A549 (cell line): ENCODE measurements at regions not wholly inside any gene's neighbourhood (a gene's known extent, or its start where the extent isn't known, plus 50 kb on each side); places are given as distances from the start of the nearest gene placed in this dataset.

Source experiments
- ATAC-seq, 2 experiments: fragments of 200-7000 bp in 1 of 2; fragments of >200 bp in 1 of 2; cut with Nextera tagmentation in 1 of 2; cut with Tn5 transposase in 1 of 2; 3 replicates each; pipeline versions ENCODE4 v1.8.0 to v1.9.1; 2018 to 2020; ENCODE audit warnings: mild to moderate bottlenecking in 1 of 2, moderate library complexity in 1 of 2
- CTCF ChIA-PET: fragments of 300-600 bp; sonication (Branson Sonifier 250); formaldehyde crosslinking; extraction: SDS; loops from one replicate; lab custom pipeline; 2021; ENCODE audit warnings: antibody characterized with exemption, inconsistent platforms; lab: Yijun Ruan, JAX
- POLR2A ChIA-PET: fragments of 350-600 bp; formaldehyde crosslinking; extraction: SDS; loops from one replicate; lab custom pipeline; 2021; ENCODE audit warnings: antibody characterized with exemption, inconsistent platforms; lab: Yijun Ruan, JAX
- DNase-seq, 2 experiments: peaks; one replicate each; pipeline versions ENCODE4 v3.0.0 to v3.0.0-alpha.2; 2011 to 2016; ENCODE audit warnings: low read depth in 1 of 2, low spot score in 1 of 2
- FAIRE-seq: peaks from 2 replicates; lab custom pipeline; 2011; peaks lifted over from hg19 to GRCh38; lab: Jason Lieb, UNC
- H3K27ac ChIP-seq, 2 experiments: fragments of >200 bp; sonication (Bioruptor Twin); formaldehyde crosslinking; 3 replicates each; pipeline ENCODE4 v1.5.1; 2016 to 2017
- H3K4me1 ChIP-seq: fragments of >200 bp; sonication (Bioruptor Twin); formaldehyde crosslinking; 3 replicates; pipeline ENCODE4 v1.6.1; 2016
- H3K4me2 ChIP-seq: fragments of >200 bp; sonication (Bioruptor Twin); formaldehyde crosslinking; 3 replicates; pipeline ENCODE4 v1.6.1; 2016
- H3K4me3 ChIP-seq: fragments of >200 bp; sonication (Bioruptor Twin); formaldehyde crosslinking; 3 replicates; pipeline ENCODE4 v1.5.1; 2016
- H3K9me3 ChIP-seq: fragments of >200 bp; sonication (Bioruptor Twin); formaldehyde crosslinking; 3 replicates; pipeline ENCODE4 v1.6.1; 2016
- CBX8 ChIP-seq: fragments of 200-600 bp; sonication (generic); IDR thresholded peaks from 2 replicates; pipeline ENCODE4 v1.6.1; 2016
- CEBPB ChIP-seq, 2 experiments: fragments of >200 bp in 1 of 2; sonication (Bioruptor Twin) in 1 of 2; formaldehyde crosslinking in 1 of 2; IDR thresholded peaks; 2 replicates each; pipeline ENCODE4 v1.6.1; 2012 to 2016
- ELK1 ChIP-seq: fragments of 150-350 bp; IDR thresholded peaks from 2 replicates; pipeline ENCODE4 v1.6.1; 2014; ENCODE audit warnings: low read depth, mild to moderate bottlenecking, low read length
- FOSB ChIP-seq: fragments of 250-450 bp; sonication (Bioruptor Pico); IDR thresholded peaks from 2 replicates; pipeline ENCODE4 v1.5.0; 2020; ENCODE audit warnings: mild to moderate bottlenecking, moderate library complexity
- FOSL2 ChIP-seq, 2 experiments: fragments of 450-650 bp in 1 of 2; fragments of >200 bp in 1 of 2; sonication (Bioruptor Twin) in 1 of 2; formaldehyde crosslinking; IDR thresholded peaks; 2 replicates each; pipeline versions ENCODE4 v1.5.0 to v1.6.1; 2016 to 2020; ENCODE audit warnings: mild to moderate bottlenecking in 1 of 2, moderate library complexity in 1 of 2
- FOXS1 ChIP-seq: fragments of 250-450 bp; sonication (Bioruptor Pico); IDR thresholded peaks from 2 replicates; pipeline ENCODE4 v1.5.0; 2020; ENCODE audit warnings: mild to moderate bottlenecking, moderate library complexity
- HDAC2 ChIP-seq: fragments of 200-600 bp; sonication (generic); IDR thresholded peaks from 2 replicates; pipeline ENCODE4 v1.6.1; 2016
- HEYL ChIP-seq: fragments of 250-450 bp; sonication (Bioruptor Pico); IDR thresholded peaks from 2 replicates; pipeline ENCODE4 v1.8.0; 2021; ENCODE audit warnings: mild to moderate bottlenecking, moderate library complexity
- HMGXB4 ChIP-seq: fragments of 250-450 bp; sonication (Bioruptor Pico); IDR thresholded peaks from 2 replicates; pipeline ENCODE4 v1.5.0; 2021; ENCODE audit warnings: mild to moderate bottlenecking, moderate library complexity, borderline replicate concordance
- HOXB13 ChIP-seq: fragments of 250-450 bp; sonication (Bioruptor Pico); IDR thresholded peaks from 2 replicates; pipeline ENCODE4 v1.5.0; 2020; ENCODE audit warnings: low read depth, mild to moderate bottlenecking, moderate library complexity
- HOXB5 ChIP-seq: fragments of 250-450 bp; sonication (Bioruptor Pico); IDR thresholded peaks from 2 replicates; pipeline ENCODE4 v1.5.0; 2020; ENCODE audit warnings: mild to moderate bottlenecking, moderate library complexity
- KDM5A ChIP-seq: fragments of 200-600 bp; sonication (generic); IDR thresholded peaks from 2 replicates; pipeline ENCODE4 v1.6.1; 2016; ENCODE audit warnings: antibody characterized with exemption, mild to moderate bottlenecking
- NFE2L2 ChIP-seq: fragments of 150-350 bp; conservative IDR thresholded peaks from 2 replicates; pipeline ENCODE4 v1.6.1; 2014; ENCODE audit warnings: low read length
- POLR2A ChIP-seq: IDR thresholded peaks from 2 replicates; pipeline ENCODE4 v1.6.1; 2012; ENCODE audit warnings: mild to moderate bottlenecking, low read length
- POLR2AphosphoS2 ChIP-seq: conservative IDR thresholded peaks from 2 replicates; pipeline ENCODE4 v1.6.1; 2012; ENCODE audit warnings: low read length, improper control_type of control experiment, inconsistent platforms
- REST ChIP-seq: fragments of 200-600 bp; sonication (generic); IDR thresholded peaks from 2 replicates; pipeline ENCODE4 v1.6.1; 2016; ENCODE audit warnings: antibody characterized with exemption, mild to moderate bottlenecking, moderate library complexity
- TP53 ChIP-seq: fragments of 250-450 bp; sonication (Bioruptor Pico); IDR thresholded peaks from 2 replicates; pipeline ENCODE4 v1.5.0; 2021; ENCODE audit warnings: mild to moderate bottlenecking, moderate library complexity
- ZC3H11A ChIP-seq: fragments of 450-650 bp; IDR thresholded peaks from 2 replicates; pipeline ENCODE4 v1.6.1; 2014; ENCODE audit warnings: antibody characterized with exemption, mild to moderate bottlenecking
- WGBS: methylation state at CpG from one replicate; pipeline ENCODE4 v1.1.6; 2017; ENCODE audit errors: missing lambda C conversion rate; 5-methylcytosine and 5-hydroxymethylcytosine counted together

- TF ChIP-seq POLR2AphosphoS2 = no peak
- no peak for TF ChIP-seq NFE2L2
- TF ChIP-seq HOXB13 (CRISPR knock-in tag) = no peak
- no peak for TF ChIP-seq HOXB5 (CRISPR knock-in tag)
Observed at GRCh38 chr5:52577546-52577945, 210.2 kb upstream of the ITGA1 start (continued).

GRCh38 chr5:52579391-52579790 is 208.3 kb upstream of the ITGA1 start:
- Histone ChIP-seq H3K4me1 (no peaks in the 10 kb centered on the region), H3K27ac (no peak overlapping the region), H3K4me3 (no peak overlapping the region), H3K9me3 (no peaks in the 10 kb centered on the region), H3K4me2 (no peak overlapping the region)
- ChIA-PET CTCF (no interaction called here), POLR2A (no interaction called here)
- no peak for DNase-seq
- TF ChIP-seq CEBPB (IDR thresholded peaks at IDR 0.05) (no peak), ZC3H11A (no peak), HMGXB4 (CRISPR knock-in tag) (no peak), REST (no peak), FOSB (CRISPR knock-in tag) (no peak), HEYL (CRISPR knock-in tag) (no peak)
- FAIRE-seq = no peak
- 2% methylated on average over 3 of the region's 3 CpGs for WGBS
- ATAC-seq = no peak

- Histone ChIP-seq H3K4me3 (no peak overlapping the region), H3K4me2 (no peak overlapping the region), H3K27ac (no peak overlapping the region), H3K9me3 (no peaks in the 10 kb centered on the region), H3K4me1 (no peaks in the 10 kb centered on the region)
- TF ChIP-seq FOXS1 (CRISPR knock-in tag) = no peak
- TF ChIP-seq HOXB13 (CRISPR knock-in tag) = no peak
- no peak for TF ChIP-seq ELK1
- no peak for TF ChIP-seq POLR2A
- TF ChIP-seq HDAC2 = no peak
- TF ChIP-seq FOSL2 (IDR thresholded peaks at IDR 0.05) = no peak
- no peak for TF ChIP-seq FOSL2 (CRISPR knock-in tag; IDR thresholded peaks at IDR 0.05)
- TF ChIP-seq NFE2L2 = no peak
- no peak for TF ChIP-seq CBX8
- TF ChIP-seq KDM5A = no peak
- TF ChIP-seq HEYL (CRISPR knock-in tag) = no peak
- no peak for TF ChIP-seq TP53 (CRISPR knock-in tag)
- TF ChIP-seq POLR2AphosphoS2 = no peak
- DNase-seq (no peak), ATAC-seq (no peak), FAIRE-seq (no peak)
- 30% methylated on average over 2 of the region's 2 CpGs for WGBS
- ChIA-PET CTCF (no interaction called here), POLR2A (no interaction called here)
Observed at GRCh38 chr5:52580921-52581320, 206.8 kb upstream of the ITGA1 start.
